Fibroblast of the conjunctiva (primary cell): ENCODE measurements at regions not wholly inside any gene's neighbourhood (a gene's known extent, or its start where the extent isn't known, plus 50 kb on each side); places are given as distances from the start of the nearest gene placed in this dataset.

Source experiments
- DNase-seq: peaks from one replicate; pipeline ENCODE4 v3.0.0-alpha.2; 2010; ENCODE audit warnings: low read depth

DNA sequence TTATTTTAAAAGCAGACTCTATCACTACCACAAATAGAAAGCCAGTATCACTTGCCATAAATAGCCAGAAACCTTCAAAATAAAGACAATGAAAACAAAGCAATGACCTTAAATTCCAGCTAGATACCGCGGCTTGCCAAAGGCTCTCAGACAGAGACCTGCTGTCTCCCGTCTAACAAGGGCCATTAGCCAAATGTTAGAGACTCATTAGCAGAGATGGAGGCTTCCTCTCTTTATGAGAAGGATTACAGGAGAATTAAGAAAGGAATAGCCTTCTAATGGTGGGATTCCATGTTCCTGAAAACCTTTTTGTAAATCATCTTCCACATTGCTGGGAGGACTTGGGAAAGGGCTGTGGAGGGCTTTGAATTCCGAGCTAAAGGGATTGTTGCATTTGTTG, 206.7 kb downstream of the AACS start:
- DNase-seq = no peak

DNA sequence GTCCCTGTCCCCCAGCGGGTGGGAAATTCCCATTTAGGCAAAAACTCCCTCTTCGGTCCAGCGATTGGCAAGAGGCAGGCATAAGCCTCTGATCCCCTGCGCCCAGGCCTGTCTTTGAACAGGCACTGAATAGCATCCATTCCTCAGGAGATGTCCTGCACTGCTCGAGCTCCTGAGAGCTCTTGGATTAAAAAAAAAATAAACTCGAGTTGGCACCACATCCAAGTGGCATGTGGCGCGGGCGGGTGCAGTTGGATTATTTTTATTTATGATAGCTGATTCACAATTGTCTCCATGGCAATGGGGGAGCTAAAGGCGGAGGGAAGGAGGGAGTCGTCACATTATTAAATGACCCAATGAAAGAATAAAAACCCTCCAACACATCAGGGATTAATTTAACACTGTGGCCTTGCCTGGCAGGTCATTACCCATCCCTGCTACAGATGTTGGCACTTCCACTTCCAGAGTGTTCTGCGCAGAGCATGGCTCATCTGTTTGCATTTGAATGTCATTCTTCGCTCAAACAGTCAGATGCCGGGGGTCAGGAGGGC, 207.2 kb downstream of the AACS start:
- DNase-seq = no peak

DNA sequence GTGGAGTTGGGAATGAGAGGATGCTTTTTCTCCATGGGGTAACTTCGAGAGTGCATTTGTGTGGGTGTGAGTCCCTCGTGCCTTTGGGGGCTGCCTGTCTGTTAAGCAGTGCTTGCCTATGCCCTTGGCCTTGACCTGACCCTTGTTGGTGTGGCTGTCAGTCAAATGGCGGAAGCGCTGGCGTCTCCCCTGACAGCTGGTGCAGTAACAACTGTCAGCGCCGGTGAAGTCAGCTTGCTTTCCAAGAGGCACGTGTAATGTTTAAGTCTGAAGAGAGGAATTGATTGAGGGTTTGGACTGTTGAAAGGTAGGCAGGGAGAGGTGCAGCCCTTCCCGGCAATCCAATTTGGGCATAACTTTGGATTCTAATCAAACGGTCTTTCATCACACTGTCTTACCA, 211.3 kb downstream of the AACS start:
- no peak for DNase-seq

DNA sequence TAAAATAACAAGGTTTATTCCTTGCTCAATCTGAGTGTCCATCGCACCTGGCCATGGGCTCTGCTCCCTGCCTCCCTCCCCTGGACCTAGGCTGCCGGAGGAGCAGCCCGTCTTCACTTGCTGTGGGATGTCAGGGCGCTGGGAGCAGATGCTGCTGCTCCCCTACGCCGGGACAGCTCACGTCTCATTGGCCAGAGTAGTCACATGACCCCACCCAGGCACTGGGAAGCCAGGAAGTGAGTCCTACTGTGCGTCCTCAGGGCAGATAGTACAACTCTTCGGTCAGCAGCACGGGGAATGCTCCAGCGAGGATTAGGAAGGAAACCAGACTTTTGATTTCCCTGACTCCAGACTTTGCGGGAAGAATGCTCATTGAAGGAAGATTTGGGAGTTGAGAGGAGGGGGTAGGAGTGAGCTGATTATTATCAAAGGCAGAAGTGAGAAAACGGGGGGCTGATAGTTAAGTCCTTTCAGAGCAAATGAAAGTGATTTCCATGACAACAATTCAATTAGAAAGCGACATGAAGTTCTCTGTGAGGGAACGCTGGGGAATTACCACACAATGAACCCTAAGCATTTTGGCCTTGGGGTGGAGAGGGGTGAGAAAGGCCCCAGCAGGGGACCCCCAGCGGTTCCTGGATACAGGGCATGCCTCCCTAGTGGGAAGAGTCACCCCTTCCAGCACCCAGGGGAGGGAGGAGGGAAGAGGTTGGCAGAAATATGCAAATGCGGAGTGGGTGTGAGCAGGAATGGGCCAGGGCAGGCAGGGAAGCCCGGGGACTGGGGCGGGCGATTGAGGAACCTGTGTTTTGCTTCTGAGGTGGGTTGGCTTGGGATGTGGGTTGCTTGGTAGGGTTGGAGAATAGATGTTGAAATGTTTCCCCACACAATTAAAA, 215.5 kb downstream of the AACS start:
- no peak for DNase-seq

DNA sequence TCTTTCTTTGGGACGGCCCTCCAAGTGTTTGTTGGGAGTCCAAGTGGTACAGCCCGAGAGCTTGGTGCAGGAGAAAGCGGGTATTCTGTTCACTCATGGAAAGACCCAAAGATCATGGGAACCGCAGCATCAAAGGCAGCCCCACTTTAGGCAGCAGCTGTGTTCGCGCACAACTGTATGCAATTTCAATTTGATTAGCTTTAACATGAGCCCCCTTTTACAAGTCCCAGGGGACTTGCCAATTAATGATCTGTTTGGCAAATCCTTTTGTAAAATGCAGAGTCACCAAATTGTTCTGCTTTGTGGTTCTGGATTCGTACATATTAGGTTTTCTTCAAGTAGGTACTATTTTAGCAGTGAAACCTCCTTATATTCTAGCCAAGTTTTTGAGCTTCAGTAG, 217.7 kb downstream of the AACS start:
- no peak for DNase-seq

DNA sequence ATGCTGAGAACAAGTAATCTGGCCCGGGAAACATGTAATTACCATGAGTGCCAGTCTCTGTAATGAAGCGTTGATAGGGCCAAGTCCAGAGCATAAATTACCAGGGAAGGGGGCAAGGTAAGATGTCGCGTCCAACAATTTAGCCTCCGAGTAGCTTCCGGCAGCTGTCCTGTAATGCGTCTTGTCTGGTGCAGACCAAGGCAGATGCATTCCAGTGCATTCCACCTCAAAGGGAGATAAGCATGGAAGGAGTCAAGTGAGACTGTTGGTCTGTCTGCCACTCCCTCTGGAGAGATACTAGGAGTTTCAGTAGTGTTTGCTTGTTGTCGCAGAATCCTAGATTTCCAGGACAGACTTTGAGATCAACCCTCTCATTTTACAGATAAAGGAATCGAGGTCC, 218.3 kb downstream of the AACS start:
- DNase-seq = no peak

DNA sequence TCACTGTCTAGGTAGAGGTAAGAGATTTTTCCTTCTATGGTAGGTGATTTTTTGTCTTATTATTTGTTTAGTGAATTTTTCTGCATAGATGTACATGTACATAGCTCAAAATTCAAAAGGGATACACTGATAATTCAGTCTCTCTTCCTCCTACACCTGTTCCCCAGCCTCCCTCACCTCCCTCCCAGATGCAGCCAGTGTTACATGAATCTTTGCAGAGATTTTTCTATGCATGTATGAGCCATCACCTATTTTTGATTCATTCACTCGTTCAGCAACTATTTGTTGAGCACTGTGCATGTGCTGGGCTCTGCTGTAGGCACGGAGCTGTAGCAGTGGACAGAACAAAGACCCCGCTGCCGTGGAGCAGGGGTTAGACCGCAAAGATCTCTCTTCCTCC, 218.9 kb downstream of the AACS start:
- no peak for DNase-seq

DNA sequence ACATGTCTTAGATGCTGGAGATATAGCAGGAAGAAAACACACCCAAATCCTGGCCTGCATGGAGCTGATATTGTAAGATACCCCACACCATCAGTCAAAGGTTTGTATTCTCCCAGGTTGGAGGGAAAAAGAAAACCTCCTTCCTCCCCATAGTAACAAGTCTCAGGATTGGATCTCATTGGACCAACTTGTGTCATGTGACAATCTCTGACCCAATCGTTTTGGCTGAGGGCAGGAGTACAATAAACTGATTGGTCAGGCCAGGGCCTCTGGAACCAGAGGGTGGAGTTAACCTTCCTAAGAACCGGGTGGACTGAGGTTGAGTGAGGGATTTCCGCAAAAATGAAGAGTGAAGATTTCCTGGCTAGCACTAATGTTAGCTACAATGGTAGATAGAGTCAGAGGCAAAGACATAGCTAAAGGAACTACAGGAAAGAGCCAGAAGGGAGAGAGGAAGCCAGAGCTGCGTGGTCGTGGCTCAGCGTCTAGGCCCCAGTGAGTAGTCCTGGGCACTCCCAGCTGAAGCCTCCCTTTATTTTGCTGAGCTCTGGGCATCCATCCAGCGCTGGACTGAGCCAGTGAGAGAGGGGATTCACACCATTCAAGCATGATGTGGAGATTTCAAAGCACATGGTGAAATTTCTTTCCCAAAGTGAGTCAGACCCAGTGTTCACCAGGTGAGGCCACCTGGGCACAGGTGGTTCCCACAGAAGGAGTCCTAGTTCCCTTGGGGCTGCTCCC, 219.9 kb downstream of the AACS start:
- no peak for DNase-seq

DNA sequence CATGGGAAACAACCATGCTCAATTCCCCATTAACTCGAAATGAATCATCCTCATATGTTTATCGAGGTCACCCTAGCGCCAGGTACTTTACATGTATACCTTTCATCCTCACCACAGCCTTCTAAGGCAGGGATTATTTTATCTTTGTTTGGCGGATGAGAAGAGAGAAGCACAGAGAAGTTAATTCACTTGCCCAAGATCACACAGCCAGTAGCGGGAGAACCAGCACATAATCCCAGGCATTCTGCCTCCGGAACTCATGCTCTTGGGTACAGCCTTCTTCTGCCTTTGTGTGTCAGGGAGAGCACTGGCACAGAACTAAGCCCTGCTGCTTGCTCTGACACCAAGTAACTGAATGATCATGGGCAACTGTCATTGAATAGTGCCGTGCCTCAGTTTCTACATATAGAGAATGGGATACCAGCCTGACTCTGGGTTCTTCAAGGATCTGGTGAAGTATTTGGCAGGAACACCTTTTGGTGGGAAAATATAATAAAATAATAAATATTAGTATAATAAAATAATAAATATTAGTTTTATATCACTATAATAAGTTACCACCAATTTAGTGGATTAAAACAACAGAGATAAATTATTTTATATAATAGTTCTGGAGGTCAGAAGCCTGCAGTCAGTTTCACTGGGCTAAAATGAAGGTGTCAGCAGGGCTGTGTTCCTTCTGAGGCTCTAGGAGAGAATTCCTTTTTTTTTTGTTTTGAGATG, 220.9 kb downstream of the AACS start:
- no peak for DNase-seq

DNA sequence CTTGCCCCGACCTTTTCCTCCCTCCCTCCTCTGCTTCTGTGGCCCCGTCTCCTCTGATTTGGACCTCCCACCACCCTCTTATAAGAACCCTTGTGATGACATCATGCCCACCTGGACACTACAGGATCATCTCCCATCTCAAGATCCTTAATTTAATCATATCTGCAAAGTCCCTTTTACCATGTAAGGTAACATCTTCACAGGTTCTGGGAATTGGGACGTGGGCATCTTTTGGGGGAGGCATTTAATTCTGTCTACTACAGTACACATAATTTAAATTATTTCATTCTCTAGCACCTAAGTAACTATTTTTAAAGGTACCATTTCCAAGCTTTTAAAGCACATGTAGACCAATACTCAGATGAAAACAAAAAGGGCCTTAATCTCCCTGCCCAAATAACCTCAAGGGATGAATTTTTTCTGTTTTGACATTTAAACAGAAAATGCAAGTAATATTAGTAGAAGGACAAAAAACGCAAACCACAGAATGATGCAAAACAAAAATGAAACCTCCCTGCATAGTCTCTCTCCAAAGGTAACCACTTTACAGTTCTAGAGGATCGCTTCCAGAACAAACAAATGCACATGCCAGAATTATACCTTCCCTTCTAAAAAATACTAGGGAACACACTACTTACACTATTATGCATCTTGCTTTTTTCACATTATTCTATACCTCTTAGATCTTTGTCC, 222.1 kb downstream of the AACS start:
- no peak for DNase-seq

DNA sequence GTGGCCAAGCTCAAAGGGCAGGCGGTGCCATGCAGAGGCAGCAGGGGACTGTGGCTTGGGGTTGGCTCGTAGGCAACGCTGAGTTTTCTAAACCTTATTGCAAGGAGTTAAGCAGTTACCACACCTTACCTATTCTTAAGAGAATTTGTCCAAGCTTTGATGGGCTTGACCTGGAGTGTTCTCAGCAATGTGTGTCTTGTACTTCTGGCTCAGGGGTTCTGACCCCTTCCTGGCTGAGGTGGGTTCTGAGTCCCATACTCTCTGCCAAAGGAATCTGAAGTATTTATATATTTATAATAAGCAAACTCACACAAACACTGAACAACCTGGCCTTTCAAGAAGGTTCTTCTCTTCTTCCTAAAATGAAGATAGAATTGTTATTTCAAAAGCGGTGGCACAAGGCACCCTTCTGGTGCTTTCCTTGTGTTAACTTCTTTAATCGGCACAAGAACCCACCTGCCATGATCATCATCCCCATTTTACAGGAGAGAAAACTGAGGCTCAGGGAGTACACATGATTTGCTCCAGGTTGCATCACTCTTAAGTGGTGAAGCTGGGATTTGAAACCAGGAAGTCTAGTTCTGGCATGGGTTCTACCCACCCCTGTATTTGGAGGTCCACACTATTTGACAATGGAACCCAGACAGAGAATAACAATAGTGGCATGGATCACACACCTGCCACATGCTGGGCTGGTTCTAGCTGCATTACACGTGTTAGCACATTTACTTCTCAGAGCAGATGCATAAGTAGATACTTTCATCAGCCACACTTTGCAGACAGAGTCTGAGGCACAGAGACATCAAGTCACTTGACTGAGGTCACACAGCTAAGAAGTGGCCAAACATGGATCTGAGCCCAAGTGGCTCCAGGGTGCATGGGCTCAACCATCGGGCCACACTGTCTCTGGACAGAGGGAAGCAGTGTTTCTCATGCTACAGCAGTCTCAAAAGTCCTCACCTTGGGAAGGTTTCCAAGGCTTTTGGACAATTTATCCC, 224.0 kb downstream of the AACS start:
- DNase-seq = no peak

DNA sequence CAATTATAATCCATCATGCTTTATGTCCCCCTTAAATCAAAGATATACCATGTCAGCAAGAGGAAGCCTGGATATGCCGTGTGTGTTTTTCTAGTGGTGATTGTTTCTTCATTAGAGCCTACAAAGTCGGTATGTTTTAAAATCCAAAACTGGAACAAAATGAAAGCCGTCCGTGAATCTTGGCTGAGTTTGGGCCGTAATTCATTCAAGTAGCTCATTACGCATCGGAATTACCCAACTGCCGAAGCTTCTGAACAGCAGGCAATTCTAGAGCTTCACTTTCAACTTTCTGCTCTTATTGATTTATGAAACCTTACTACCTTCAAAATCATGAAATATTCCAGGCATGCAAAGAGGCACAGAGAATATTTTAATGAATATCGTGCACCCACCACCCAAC, 224.7 kb downstream of the AACS start:
- no peak for DNase-seq

DNA sequence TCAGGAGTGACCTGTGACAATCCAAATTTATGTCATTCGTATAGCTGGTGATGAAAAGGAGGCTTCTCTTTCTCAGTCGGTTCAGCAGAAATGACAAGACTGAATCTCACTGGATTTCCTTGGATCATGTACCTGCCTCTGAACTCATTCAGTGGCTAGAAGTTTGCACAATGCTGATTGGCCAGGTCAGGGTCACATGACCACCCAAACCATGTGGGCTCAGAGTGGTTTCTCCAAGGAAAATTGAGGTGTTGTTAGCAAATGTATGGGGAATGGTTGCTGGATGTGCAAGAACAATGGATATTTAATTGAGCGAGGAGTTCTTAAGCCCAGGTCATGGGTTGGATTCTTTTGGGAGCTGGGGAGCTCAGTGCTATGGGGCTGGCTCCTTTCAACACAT, 227.5 kb downstream of the AACS start:
- no peak for DNase-seq

DNA sequence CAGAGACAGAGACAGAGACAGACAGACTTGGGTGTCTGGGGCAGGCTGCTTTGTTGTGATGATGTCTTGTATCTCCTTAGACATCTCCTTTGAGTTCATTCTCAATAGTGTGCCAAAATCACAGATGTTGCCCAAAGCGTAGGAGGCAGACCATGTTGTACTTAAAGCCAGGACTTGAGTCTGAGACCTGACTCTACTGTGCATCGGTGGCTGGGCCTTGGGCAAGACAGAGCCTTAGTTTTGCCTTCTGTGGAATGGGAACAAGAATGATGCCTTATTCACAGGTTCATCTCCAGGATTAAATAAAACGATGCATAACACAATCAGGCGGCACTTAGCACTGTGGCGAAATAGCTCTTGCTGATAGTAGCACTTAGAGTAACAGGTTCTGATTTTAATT, 230.3 kb downstream of the AACS start:
- DNase-seq = no peak

DNA sequence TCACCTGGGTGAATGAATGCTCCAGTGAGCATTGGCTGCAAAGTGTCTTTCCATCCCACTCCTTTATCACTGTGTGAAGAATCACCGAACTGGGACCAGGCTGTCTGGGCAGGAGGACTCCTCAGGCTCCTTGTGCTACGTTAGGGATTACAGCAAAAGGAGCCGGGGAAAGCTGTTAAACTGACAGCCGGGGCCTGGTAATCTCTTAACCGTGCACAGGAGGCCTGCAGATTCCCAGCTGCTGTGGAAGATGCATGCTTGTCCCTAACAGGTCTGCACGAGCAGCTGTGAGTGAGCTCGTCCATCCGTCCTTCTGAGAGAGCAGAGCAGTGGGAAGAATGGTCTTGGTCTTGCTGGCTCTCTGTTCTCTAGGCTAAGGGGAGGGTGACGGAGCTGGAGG, 231.5 kb downstream of the AACS start:
- DNase-seq = no peak

DNA sequence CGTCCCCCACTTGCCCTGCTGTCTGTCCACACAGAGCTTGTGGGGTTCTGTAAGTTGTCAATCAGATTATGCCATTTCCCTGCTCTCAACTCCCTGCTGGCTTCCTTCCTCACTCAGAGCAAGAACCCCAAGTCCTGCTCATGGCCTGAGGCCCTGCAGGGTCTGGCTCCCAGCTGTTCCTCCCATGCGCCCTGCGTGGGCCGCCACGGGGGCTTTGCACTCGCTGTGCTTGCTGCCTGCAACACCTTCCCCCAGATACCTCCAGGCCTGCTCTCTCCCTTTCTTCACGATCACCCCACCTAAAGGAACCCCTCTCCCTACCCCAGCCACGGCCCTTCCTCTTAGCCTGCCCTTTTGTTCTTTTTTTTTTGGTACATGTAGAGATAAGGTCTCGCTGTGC, 234.6 kb downstream of the AACS start:
- DNase-seq = no peak

DNA sequence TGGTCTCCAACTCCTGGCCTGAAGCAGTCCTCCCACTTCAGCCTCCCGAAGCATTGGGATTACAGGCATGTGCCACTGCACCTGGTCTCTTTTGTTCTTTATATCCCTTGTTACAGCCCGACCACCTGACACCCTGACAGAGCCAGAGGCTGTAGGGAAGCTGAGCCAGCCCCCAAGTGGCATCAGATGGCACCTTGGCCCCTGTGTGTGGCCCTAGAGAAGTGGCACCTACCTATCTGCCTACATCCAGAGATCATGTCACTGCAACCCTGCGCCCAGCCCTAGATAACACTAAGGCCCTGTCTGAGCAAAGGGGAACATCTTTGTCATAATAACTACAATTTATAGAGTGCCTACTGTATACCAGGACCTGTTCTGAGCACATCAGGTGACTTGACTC, 235.0 kb downstream of the AACS start:
- DNase-seq = no peak

DNA sequence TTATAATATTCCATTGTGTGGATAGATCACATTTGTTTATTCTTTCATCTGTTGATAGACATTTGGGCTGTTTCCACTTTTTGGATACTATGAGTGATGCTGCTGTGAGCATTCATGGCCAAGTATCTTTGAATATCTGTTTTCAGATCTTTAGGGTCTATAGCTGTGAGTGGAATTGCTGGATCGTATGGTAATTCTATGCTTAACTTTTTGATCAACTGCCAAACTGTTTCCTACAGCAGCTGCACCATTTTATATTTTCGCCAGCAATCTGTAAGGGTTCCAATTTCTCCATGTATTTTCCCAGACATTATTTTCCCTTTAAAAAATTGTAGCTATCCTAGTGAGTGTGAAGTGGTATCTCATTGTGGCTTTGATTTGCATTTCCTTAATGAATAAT, 238.1 kb downstream of the AACS start:
- DNase-seq = no peak

DNA sequence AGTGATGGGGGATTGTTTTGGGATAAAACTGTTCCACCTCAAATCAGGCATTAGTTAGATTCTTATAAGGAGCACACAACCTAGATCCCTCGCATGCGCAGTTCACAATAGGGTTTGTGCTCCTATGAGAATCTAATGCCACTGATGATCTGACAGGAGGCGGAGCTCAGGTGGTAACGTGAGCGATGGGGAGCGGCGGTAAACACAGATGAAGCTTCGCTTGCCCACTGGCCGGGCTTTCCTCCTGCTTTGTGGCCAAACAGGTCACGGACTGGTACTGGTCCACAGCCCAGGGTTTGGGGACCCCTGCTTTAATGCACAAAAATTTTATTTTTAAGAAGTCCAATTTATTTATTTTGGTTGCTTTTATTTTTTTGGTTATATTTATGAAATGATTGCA, 238.8 kb downstream of the AACS start:
- DNase-seq = no peak

DNA sequence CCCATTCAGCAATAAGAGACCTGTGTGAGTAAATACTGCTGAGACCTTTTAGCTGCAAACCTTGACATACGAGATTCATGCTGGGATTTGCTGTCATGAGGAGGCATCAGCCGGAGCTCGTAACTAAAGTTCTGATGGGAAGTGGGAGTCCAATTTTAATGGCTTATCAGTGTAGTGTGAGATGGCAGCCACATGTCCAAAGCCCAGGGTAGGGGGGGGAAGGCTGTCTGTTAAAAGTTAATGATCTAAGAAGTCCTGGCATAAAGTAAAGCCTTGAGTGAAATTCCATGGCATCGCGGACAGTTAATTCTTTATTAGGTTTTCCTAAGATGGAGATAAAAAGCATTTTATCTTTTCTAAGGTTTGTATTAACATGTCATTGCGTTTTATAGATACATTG, 240.0 kb downstream of the AACS start:
- no peak for DNase-seq

DNA sequence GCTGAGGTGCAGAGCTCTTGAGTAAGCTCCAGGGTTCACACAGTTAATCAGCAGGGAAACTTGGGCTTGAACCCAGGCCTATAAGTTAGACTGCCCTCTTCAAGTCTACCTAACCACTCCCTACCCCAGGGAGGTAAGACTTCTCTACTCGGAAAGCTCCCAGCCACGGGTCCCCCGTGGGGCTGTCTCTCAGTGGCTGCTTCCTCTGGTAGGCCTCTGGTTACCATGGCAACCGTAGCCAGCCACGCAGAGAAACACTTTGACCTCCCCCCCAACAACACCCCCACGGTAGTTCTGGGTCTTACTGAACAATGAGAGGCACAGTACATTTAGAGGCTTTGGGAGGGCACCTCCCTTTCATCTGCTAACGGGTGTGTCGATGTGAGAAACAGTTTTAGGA, 245.2 kb downstream of the AACS start:
- no peak for DNase-seq
